ENCODE measurements at regions not wholly inside any gene's neighbourhood (a gene's known extent, or its start where the extent isn't known, plus 50 kb on each side); places are given as distances from the start of the nearest gene placed in this dataset.
"Not testable (repeated sequence)": the region's sequence is repeated elsewhere in the genome, so short reads cannot be mapped to it uniquely, and the experiment has no call there.

DNA sequence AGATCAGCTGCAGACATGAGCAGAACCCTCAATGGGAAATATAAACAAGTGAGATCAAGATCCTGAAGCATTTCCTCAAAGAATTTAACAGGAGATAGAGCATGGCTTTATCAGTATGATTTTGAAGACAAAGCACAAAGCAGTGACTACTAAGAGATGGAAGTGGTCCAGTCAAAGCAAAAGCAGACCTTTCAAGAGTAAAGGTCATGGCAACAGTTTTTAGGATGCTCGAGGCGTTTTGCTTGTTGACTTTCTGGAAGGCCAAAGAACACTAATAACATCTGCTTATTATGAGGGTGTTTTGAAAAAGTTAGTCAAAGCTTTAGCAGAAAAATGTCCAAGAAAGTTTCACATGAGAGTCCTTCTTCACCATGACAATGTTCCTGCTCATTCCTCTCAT is 128.5 kb downstream of the KCNE4 start:
- DNase-seq (ENCODE audit: low spot score), result no peak

DNA sequence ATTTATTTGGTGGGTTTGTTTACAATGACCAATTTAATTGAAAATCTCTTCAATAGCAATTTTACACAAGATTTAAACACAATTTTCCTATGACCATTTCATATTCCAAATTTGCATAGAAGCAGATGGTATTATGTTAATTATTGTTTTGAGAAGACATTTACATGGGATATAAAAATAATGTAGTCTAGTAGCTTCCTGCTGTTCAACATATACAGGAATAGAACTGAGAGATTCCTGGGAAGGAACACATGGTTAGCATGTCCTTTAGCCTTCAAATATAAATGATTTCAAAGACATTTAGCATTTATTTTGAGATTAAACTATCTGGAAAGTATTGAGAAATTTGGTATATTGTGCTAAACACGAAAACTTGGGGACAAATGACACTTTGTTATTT is 129.6 kb downstream of the KCNE4 start:
- DNase-seq (ENCODE audit: low spot score), result no peak

DNA sequence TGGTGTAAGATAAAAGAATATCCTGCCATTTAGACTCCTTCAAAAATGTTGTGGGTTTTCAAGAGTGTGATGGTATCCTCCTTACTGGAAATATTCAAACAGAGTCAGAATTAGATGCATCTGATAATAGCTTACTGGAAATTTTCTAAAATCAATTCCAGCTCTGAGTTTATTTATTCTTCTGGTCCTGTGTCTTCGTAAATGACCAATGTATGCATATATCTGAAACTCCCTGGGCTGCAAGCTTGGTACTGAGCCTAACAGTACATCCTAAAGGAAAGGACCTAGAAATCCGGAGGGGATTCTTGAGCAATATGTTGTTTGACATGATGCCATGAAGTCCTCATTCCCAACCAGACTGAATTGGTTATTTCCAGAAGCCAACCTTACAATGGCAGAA is 130.4 kb downstream of the KCNE4 start:
- no peak for DNase-seq (ENCODE audit: low spot score)

DNA sequence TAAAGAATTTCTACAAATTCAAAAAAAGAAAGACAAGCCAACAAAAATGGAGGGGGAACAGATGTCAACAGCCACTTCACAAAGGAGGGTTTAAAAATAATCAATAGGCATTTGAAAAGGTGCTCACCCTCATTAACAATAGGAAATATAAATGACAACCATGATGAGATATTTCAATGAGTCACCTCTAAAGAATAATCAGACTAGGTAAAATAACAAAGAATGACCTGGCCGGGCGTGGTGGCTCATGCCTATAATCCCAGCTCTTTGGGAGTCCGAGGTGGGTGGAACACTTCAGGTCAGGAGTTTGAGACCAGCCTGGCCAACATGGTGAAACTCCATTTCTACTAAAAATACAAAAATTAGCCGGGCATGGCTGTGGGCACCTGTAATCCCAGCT is 133.6 kb downstream of the KCNE4 start:
- DNase-seq (ENCODE audit: low spot score), result no peak

DNA sequence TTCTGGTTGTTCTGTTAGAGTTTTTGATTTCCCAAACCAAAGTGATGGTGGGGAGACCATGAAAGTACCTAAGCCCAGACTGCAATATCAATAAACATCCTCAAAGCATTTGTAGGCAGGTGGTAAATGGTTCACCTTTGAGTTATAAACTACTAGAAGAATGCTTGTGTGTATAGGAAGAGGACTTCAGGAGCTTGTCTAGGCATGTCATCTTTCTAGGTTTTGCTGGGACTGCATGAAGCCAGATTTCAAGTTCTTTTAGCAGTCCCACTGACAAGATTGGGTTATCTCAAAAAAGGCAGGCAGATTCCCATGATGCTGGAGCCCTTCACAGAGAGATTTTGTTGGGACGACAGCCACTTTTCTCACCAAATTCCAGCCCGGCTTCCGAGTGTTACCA is 135.3 kb downstream of the KCNE4 start:
- no peak for DNase-seq (ENCODE audit: low spot score)

DNA sequence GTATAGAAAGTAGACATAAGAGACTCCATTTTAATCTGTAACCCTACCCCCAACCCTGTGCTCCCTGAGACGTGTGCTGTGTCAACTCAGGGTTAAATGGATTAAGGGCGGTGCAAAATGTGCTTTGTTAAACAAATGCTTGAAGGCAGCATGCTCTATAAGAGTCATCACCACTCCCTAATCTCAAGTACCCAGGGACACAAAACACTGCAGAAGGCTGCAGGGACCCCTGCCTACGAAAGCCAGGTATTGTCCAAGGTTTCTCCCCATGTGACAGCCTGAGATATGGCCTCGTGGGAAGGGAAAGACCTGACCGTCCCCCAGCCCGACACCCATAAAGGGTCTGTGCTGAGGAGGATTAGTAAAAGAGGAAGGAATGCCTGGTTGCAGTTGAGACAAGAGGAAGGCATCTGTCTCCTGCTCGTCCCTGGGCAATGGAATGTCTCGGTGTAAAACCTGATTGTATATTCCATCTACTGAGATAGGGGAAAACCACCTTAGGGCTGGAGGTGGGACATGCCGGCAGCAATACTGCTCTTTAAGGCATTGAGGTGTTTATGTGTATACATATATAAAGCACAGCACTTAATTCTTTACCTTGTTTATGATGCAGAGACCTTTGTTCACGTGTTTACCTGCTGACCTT is 138.7 kb downstream of the KCNE4 start:
- not testable (repeated sequence) for DNase-seq (ENCODE audit: low spot score)

DNA sequence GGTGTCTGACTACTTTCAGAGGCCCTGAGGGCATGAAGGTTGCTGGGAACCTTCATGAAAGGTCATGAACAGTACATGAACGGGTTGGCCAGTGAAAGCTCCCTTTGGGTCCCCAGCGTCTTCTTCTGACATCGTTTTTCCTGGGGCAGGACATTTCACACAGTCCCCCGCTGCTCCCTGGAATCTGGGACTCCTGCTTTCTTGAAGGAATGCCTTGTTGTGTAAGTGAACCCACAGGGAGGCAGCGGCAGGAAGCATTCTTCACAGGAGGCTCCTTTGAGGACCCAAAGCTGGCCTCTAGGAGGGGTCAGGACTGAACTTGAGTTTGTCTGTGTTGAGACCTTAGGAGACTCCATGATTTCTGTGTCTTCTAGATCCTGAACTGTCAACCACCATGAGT is 144.3 kb downstream of the KCNE4 start:
- no peak for DNase-seq (ENCODE audit: low spot score)

DNA sequence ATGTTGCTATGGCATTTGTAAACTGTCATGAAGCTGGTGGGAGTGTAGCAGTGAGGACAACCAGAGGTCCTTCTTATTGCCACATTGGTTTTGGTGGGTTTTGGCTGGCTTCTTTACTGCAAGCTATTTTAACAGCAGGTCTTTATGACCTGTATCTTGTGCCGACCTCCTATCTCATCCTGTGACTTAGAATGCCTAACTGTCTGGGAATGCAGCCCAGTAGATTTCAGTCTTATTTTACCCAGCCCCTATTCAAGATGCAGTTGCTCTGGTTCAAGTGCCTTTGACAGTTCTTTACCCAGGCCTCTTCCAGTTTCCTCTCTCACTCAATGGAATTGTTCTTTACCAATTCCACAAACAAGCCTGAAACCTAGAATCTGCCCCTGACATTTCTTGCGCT is 145.1 kb downstream of the KCNE4 start:
- DNase-seq (ENCODE audit: low spot score), result no peak

DNA sequence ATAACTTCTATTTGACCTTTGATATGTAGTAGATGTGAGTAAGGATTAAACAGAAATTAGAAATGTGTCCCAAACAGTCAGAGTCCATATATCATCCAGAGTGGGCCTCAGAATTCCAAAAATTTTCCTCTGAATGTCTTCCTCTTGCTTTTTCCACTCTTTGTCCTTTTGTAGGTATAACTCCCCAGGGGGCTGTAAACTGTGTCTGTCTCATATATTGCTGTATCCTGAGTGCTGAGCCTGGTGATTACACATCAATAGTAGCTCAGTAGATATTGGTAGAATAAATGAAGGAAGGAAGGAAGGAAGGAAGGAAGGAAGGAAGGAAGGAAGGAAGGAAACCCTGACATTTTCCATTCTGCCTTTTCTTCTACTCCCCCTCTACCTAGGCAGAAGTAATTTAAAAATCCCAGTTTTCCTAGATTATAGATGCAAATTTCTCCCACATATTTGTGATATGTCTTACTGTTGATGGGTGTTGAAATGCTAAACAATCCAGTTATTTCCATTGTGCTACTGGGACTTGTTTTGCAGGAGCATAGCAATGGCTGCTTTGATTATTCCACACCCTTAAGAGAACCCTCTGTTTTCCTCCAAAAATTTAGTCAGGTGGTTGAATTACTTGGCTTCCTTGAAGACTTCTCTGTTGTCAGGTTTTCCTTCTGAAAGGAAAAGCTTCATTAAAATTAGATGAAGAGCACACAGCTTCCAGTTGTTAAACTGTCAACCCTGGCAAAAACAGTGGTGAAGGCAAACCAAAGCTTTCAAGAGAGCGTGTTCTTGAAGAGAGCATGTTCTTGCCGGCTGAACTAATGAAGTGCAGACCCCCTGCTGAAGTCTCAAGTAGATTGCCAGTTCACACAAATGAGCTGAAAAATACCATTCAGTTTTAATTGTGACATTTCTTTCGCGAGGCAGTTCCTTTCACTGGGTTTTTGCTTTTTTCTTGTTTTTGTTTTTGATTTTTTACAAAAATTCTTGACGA is 147.8 kb downstream of the KCNE4 start:
- DNase-seq (ENCODE audit: low spot score), result no peak

DNA sequence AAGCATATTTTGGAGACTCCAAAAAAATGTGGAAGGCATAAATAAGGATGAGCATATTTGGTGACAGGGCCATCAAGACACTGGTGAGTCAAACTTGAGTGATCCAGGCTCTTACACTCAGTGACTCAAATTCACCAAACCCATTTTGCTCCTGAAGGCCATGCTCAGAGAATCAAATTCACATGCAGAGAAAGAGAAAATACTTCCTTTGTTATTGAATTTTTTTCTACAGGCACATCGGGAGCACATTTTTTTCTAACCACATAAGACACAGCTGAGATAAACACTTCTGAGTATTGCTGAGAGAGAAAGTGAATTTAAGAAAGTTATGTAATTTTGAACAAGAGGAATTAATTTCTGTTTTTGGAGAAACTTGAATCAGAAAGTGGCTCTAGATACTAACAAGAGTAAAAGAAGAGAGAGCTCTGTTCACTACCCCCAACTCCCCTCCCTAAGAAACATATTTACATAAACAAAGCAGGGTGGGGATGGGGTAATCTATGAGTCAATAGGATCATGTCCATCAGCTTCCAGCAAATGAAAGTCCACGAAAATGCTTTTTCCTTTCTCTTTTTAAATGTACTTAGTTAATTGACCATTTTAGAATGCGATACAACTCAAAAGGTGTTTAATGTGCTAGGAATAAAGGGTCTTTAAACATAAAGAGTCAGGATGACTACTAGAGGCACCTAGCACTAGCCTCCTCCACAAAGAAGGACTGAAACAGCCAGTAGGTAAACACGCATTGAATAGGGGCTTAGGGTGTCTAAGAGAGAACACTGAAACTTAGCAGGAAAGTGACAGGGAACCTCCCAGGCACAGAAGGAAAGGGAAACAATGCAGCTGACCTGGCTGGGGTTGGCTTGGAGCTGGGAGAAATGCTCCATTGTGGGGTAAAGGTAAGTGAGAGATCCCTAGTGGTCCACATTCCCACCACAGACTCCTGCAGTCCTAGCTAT is 152.3 kb downstream of the KCNE4 start:
- DNase-seq (ENCODE audit: low spot score), result peak; percentile 9

DNA sequence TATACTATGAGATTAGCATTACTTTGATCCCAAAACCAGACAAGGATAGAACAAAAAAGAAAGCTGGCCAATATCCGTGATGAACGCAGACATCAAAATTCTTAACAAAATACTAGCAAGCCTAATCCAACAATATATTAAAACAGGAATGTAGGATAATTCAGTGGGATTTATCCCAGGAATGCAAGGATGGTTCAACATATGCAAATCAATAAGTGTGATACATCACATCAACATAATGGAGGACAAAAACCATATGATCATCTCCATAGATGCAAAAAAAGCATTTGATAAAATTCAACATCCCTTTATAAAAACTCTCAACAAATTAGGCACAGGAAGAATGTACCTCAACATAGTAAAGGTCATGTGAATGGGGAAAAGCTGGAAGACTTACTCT is 158.5 kb downstream of the KCNE4 start:
- no peak for DNase-seq (ENCODE audit: low spot score)

DNA sequence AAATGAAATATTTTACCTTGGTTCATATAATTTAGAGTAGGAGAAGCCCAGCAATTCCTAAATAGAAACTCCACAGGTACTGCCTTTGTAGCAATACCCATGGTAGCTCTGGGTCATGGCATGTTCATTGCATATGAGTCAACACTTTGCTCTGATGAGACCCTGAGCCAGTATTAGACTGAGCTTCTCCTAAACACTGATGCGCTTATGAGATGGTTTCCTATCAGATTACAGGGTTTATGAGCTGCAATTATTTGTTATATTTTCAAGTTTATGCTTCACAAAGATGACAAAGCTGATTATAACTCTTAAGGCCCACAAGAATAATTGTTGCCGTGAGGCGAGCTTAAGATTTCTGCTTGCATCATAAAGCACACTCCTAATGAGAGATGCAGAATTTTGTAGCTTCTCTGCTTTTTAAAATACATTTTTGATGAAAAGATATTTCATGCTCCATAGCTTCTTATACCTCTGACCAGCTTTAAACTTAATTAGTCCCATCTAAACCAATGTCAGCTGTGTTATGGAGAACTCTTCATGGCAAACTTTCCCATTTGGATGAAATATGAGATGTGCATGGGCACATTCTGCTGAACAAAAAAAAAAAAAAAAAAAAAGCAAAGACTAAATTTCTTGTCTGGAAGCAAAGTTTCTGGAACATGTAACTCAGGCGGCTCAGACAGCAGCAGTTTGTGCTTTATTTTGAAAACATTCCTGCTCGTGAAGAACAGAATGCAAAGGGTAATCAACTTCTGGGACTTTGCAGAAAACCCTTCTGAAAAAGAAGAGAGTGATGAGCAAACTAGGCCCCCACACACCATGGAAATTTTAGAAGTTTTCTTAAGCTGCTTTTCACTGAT is 162.6 kb downstream of the KCNE4 start:
- no peak for DNase-seq (ENCODE audit: low spot score)

DNA sequence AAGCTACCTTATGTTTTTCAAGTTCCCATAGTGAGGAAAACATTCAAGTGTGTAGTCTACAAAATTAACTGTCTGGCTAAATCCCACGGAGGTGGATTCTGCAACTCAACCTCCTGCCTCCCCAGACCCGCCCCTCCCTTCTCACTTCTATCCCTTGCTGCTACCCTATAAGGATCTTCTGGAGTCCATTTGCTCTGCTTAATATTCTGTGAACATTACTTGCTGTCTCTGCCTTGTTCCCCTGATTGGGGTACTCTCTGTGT is 163.2 kb downstream of the KCNE4 start:
- no peak for DNase-seq (ENCODE audit: low spot score)

DNA sequence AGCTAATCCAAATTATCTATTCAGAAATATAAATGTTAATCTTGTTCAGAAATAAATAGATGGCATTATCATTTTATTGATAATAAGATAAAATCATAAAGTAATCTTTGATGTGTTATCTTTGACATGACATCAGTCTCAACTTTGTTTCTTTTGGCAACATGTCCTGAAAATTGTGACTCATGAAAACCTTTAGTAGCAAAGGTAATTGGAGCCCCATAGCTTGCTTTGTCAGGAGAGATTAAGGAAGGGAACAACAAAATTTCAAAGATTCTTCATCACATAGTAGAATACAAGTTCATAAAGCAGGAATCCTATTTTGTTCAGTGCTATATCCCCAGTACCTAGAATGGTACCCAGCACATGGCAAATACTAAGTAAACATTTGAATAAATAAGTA is 165.4 kb downstream of the KCNE4 start:
- no peak for DNase-seq (ENCODE audit: low spot score)

DNA sequence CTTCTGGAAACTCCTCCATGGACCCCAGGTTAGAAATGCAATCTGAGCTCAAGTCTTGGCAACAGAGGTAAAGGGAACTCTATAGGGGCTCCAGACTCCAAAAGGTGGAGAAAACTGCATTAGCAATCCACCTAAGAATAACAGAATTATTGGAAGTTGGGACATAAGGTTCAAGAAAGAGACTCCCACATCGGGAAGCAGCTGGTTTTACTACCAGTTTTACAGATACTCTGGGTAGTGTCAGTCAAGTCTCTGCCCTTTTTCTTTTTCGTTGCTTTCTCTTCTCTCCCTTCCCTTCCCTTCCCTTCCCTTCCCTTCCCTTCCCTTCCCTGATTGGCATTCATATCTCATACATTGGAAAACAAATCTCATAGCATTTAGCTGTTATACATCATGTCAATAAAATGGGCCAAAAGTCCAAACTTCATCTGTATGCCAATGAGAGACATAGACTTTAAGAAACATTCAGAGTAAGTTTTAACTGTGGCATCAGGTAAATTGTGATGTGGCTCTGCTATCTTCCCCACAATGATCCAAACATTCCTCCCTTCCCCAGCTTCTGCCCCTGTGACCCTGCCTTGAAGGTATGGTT is 166.7 kb downstream of the KCNE4 start:
- no peak for DNase-seq (ENCODE audit: low spot score)

DNA sequence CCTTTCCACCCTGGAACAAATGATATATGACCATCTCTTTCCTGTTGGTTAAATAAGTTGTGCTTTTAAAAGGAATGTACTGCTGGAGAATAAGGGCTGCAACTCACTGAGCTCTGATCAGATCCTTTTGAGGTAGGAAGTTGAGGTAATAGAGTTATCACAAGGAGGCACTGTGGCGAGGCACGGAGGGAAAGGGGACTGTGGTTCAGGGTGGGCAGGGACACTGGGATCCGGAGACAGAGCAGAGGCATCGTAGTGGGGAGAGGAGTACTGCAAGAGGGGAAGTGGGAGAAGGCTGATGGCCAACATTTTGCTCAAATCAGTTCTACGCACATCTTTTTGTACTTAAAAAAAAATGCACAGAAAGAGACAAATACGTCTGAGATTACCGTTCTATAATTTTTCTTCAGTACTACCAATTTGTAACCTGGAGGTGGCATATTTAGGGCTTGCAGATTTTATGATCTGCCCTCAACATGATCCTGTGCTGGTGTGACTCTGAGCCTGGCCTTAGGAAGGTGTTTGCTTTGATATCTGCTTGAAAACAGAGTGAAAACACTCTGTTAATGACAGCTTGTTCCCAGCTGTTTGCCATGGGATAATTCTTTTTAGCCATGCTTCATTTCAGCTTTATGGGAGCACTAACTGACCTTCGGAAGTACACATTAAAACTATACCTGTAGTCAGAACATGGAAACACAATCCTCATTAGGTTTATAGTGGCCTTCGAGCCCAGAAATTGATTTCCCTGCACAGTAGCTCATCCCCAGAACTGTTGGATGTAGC is 168.1 kb downstream of the KCNE4 start:
- no peak for DNase-seq (ENCODE audit: low spot score)

DNA sequence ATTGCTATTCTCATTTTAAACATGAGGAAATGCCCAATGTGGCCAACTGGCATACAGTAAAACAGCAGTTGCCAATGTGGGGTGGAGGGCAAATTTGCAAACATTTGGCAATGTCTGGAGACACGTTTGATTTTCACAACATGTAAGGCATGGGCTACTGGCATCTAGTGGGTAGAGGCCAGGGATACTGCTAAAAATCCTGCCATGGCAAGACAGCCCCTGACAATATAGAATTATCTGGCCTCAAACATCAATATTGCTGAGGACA is 168.6 kb downstream of the KCNE4 start:
- DNase-seq (ENCODE audit: low spot score), result no peak

DNA sequence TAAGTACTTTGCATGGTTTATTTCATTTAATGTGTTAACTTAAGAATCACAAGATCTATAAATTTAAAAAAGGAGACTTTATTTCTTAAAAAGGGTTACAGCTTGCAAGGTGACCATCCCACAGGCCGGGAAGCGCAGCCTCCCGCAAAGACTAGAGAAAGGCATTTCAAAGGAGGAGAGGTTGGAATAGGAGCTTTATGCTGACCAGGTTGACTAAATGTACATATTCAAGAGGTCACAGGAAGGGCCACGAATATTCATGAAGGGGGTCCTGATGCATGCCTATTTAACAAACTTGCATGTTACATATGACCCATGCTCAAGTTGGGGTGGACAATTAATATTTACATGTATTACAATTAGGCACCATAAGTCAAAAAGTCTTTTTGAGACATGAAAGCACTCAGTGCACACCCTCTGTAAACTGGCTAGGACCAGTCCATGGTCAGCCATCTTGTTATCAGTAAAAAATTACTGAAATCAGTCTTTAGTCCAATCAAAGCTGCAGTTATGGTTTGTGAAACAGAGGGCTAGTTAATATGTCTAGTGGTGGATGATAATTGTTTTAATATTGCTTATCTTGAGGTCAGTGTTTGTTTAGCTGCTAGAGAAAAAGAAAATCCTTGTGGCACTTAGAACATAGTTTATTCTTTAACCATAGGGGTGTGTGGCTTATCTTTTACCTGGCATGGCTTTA is 169.3 kb downstream of the KCNE4 start:
- DNase-seq (ENCODE audit: low spot score), result no peak

DNA sequence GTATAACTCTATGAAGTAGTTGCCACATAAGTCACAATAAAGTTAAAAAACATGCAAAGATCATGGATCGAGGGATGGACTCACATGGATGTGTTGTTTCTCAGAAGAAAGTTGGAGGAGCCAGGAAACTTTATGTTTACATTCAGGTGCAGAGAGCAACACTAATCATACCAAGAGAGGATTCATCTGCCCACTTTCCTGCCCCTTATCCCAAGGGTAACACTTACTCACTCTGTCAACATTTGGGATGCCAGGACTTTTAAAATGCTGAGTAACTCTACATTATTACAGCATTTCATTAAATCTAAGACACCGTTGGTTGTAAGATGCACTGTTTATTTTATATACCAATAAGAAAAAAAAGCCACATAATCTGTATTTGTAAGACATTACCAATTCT is 170.4 kb downstream of the KCNE4 start:
- no peak for DNase-seq (ENCODE audit: low spot score)

DNA sequence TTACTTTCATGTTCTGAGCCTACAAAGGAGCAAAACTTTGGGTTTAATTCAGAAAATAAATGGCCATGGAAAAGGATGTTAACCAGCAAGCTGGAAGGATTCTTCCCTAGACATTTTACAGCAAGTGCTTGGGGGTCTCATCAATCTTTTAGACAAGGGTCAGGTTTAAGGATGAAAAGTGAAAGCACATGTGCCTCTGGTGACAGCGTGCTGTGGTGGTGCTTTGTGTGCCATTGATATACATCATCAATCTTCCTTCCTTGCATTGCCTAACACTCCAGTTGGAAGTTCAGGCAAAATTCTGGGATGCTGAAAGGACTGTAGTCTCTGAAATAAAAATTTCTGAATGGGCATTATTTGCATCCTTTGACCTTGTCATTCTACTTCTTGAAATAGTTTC is 171.2 kb downstream of the KCNE4 start:
- DNase-seq (ENCODE audit: low spot score), result no peak

Data from AG08396 (cell line).